Anterior cingulate cortex (tissue), 58 donors: ENCODE measurements at regions not wholly inside any gene's neighbourhood (a gene's known extent, or its start where the extent isn't known, plus 50 kb on each side); places are given as distances from the start of the nearest gene placed in this dataset.
A peak's percentile ranks its signal among the peaks of the same experiment; 100 is the strongest.

Source experiments
- DNase-seq, 58 donors: peaks; one replicate each; lab custom pipeline; 2025; lab: John Stamatoyannopoulos, UW

GRCh38 chr3:193187070-193187722 lies 53.8 kb upstream of the PLAAT1 start:
- DNase-seq: no peak

DNA sequence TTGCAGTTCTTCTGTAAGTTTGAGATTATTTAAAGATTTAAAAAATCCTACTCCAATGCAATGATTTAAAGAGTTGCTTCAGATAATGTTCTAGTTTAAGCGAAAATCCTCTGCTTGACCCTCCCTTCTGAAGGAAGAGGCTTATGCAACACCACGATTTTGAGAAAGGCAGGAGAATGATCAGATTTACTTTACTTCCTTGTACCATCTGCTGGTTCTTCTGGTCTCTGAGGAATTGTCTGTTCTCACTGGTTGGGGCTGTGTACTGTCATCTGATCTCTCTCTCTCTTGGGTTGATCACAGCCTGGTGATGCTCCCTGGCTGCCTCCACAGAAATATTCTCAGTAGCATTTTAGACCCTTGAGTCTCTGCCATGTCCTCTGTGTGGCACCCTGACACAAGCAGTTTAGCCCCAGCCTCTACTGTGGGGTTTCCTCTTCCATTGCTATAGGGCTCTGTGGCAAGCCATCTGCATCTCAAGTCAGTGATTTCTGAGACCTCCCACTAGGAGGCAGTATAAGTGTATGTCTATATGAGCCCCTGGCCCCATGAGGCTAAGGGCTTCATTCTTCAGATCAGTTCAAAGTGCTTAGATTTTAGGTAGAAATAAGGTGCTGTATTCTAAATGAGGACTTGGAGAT lies 50.8 kb upstream of the PLAAT1 start:
- DNase-seq: peak in 13 of 58 donors; percentile 1 to 46 (median 10)
